ENCODE measurements at regions not wholly inside any gene's neighbourhood (a gene's known extent, or its start where the extent isn't known, plus 50 kb on each side); places are given as distances from the start of the nearest gene placed in this dataset.

DNA sequence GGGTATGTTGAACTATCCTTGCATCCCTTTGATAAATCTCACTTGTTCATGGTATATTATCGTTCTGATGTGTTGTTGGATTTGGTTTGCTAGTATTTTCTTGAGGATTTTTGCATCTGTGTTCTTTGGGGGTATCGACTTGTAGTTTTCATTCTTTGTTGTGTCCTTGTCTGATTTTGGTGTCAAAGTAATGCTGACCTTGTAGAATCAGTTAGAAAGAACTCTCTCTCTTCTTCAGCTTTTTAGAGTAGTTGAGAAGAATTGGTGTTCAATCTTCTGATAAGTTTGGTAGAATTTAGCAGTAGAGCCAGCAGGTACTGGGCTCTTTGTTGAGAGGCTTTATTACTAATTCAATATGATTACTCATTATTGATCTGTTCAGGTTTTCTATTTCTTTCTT, 707.2 kb upstream of the LRFN5 start:
- H3K27ac Mint-ChIP-seq, result no peak overlapping the region

More for the DNA sequence above, 707.2 kb upstream of the LRFN5 start:
- no peaks in the 10 kb centered on the region for H3K27me3 ChIP-seq (ENCODE audit: insufficient read depth)
- Mint-ChIP-seq H3K4me3 (no peak overlapping the region), H3K9me3 (peaks cover 5% of the 10 kb centered on the region; the same call in 1 of the 3 replicates), H3K36me3 (ENCODE audit: low read depth) (no peaks in the 10 kb centered on the region), H3K4me1 (no peaks in the 10 kb centered on the region), H3K27me3 (ENCODE audit: insufficient read depth, low read depth, poor library complexity) (peaks cover 2% of the 10 kb centered on the region)
- DNase-seq (ENCODE audit: low spot score) (no peak), ATAC-seq (no peak)
- H3K4me2 ChIP-seq, result no peak overlapping the region
- H4K20me1 ChIP-seq (replicated peaks; ENCODE audit: insufficient read depth), result no peaks in the 10 kb centered on the region
- H3K36me3 ChIP-seq (ENCODE audit: insufficient read depth), result no peaks in the 10 kb centered on the region
- TF ChIP-seq JUNB (IDR thresholded peaks at IDR 0.05; ENCODE audit: unreplicated experiment), result no peak
- no peak for TF ChIP-seq ETS1 (IDR thresholded peaks at IDR 0.05)
- TF ChIP-seq ZNF331 (CRISPR knock-in tag; IDR thresholded peaks at IDR 0.05; ENCODE audit: low read depth), result no peak
- no peak for TF ChIP-seq CTCF (conservative IDR thresholded peaks at IDR 0.05; ENCODE audit: low read depth in 2 of 2)
- TF ChIP-seq NANOG (IDR thresholded peaks at IDR 0.05; ENCODE audit: borderline replicate concordance), result no peak
- no peak for TF ChIP-seq EZH2 (IDR thresholded peaks at IDR 0.05; ENCODE audit: low read depth, unreplicated experiment)
- TF ChIP-seq, protein P1, sequence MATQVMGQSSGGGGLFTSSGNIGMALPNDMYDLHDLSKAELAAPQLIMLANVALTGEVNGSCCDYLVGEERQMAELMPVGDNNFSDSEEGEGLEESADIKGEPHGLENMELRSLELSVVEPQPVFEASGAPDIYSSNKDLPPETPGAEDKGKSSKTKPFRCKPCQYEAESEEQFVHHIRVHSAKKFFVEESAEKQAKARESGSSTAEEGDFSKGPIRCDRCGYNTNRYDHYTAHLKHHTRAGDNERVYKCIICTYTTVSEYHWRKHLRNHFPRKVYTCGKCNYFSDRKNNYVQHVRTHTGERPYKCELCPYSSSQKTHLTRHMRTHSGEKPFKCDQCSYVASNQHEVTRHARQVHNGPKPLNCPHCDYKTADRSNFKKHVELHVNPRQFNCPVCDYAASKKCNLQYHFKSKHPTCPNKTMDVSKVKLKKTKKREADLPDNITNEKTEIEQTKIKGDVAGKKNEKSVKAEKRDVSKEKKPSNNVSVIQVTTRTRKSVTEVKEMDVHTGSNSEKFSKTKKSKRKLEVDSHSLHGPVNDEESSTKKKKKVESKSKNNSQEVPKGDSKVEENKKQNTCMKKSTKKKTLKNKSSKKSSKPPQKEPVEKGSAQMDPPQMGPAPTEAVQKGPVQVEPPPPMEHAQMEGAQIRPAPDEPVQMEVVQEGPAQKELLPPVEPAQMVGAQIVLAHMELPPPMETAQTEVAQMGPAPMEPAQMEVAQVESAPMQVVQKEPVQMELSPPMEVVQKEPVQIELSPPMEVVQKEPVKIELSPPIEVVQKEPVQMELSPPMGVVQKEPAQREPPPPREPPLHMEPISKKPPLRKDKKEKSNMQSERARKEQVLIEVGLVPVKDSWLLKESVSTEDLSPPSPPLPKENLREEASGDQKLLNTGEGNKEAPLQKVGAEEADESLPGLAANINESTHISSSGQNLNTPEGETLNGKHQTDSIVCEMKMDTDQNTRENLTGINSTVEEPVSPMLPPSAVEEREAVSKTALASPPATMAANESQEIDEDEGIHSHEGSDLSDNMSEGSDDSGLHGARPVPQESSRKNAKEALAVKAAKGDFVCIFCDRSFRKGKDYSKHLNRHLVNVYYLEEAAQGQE (IDR thresholded peaks at IDR 0.05; ENCODE audit: unreplicated experiment), result no peak
- H3K79me2 ChIP-seq (replicated peaks; ENCODE audit: insufficient read depth), result no peaks in the 10 kb centered on the region
- H3K9me2 ChIP-seq (ENCODE audit: insufficient read depth), result no peaks in the 10 kb centered on the region
- H3K27ac ChIP-seq (ENCODE audit: low read depth), result no peak overlapping the region
- no peak overlapping the region for H2AFZ ChIP-seq
- H3F3A ChIP-seq (replicated peaks; ENCODE audit: low read depth), result no peaks in the 10 kb centered on the region
- H3K4me1 ChIP-seq (ENCODE audit: insufficient read depth), result no peaks in the 10 kb centered on the region
- H3K4me3 ChIP-seq, result no peak overlapping the region

All from GM23338 (cell line).